Caco-2 (cell line): ENCODE measurements at regions not wholly inside any gene's neighbourhood (a gene's known extent, or its start where the extent isn't known, plus 50 kb on each side); places are given as distances from the start of the nearest gene placed in this dataset.

Source experiments
- BruUV-seq: library from RNA; stranded (reverse); fragments of 400-500 nt; replicated peaks from 2 replicates; lab custom pipeline; 2021; lab: Mats Ljungman, UMichigan
- CTCF ChIA-PET: fragments of 300-600 bp; sonication (Branson Sonifier 250); formaldehyde crosslinking; loops from one replicate; lab custom pipeline; 2022; ENCODE audit warnings: antibody characterized with exemption; lab: Charles Lee
- POLR2A ChIA-PET: fragments of 300-600 bp; sonication (Branson Sonifier 250); formaldehyde crosslinking; loops from one replicate; lab custom pipeline; 2022; ENCODE audit warnings: antibody characterized with exemption; lab: Charles Lee
- DNase-seq, 2 experiments: peaks; one replicate each; pipeline versions ENCODE4 v3.0.0 to v3.0.0-alpha.2; 2020 to 2022
- H3K27me3 ChIP-seq: replicated peaks from 2 replicates; pipeline ENCODE4 v1.6.0; 2011; ENCODE audit warnings: low read length; ENCODE audit not compliant: control insufficient read depth, insufficient read depth
- H3K36me3 ChIP-seq: 2 replicates; pipeline ENCODE4 v1.5.1; 2011; ENCODE audit warnings: low read length; ENCODE audit not compliant: control insufficient read depth, insufficient read depth
- H3K4me1 ChIP-seq: fragments of 250-450 bp; sonication (Bioruptor Pico); 2 replicates; pipeline ENCODE4 v1.5.1; 2020; ENCODE audit warnings: mild to moderate bottlenecking
- H3K4me3 ChIP-seq: 2 replicates; pipeline ENCODE4 v1.5.1; 2011; ENCODE audit warnings: low read depth, mild to moderate bottlenecking, control low read depth, low read length
- H3K9me3 ChIP-seq: fragments of 250-450 bp; sonication (Bioruptor Pico); 2 replicates; pipeline ENCODE4 v1.5.1; 2020; ENCODE audit warnings: mild to moderate bottlenecking, moderate library complexity
- H3K27ac Mint-ChIP-seq: one replicate; pipeline ENCODE4 v1.8.0; 2022; ENCODE audit warnings: mixed read lengths; ENCODE audit not compliant: unreplicated experiment
- H3K27me3 Mint-ChIP-seq: one replicate; pipeline ENCODE4 v1.8.0; 2022; ENCODE audit warnings: mixed read lengths; ENCODE audit not compliant: insufficient read depth, unreplicated experiment
- H3K36me3 Mint-ChIP-seq: one replicate; pipeline ENCODE4 v1.8.0; 2022; ENCODE audit warnings: mild to moderate bottlenecking, mixed read lengths; ENCODE audit not compliant: insufficient read depth, unreplicated experiment
- H3K4me1 Mint-ChIP-seq: one replicate; pipeline ENCODE4 v1.8.0; 2022; ENCODE audit warnings: low read depth, mixed read lengths; ENCODE audit not compliant: unreplicated experiment
- H3K4me3 Mint-ChIP-seq: one replicate; pipeline ENCODE4 v1.8.0; 2022; ENCODE audit warnings: mild to moderate bottlenecking, moderate library complexity, mixed read lengths; ENCODE audit not compliant: unreplicated experiment
- H3K9me3 Mint-ChIP-seq: one replicate; pipeline ENCODE4 v1.8.0; 2022; ENCODE audit warnings: mixed read lengths; ENCODE audit not compliant: unreplicated experiment
- CTCF ChIP-seq, 2 experiments: fragments of 200-600 bp in 1 of 2; IDR thresholded peaks; 1 replicate in 1 of 2; 2 replicates in 1 of 2; pipeline versions ENCODE4 v1.5.1 to v1.8.0; 2011 to 2022; ENCODE audit warnings: antibody characterized with exemption in 1 of 2, control low read depth in 1 of 2, inconsistent platforms in 1 of 2, low read depth in 1 of 2, low read length in 1 of 2, mild to moderate bottlenecking in 1 of 2, moderate library complexity in 1 of 2; ENCODE audit not compliant: insufficient read depth in 1 of 2, severe bottlenecking in 1 of 2, unreplicated experiment in 1 of 2
- intact Hi-C: fragments of 100-400 bp; cut with micrococcal nuclease; formaldehyde crosslinking; loops from one replicate; pipeline ENCODE4 v1.10.0; 2022; ENCODE audit not compliant: unreplicated experiment

DNA sequence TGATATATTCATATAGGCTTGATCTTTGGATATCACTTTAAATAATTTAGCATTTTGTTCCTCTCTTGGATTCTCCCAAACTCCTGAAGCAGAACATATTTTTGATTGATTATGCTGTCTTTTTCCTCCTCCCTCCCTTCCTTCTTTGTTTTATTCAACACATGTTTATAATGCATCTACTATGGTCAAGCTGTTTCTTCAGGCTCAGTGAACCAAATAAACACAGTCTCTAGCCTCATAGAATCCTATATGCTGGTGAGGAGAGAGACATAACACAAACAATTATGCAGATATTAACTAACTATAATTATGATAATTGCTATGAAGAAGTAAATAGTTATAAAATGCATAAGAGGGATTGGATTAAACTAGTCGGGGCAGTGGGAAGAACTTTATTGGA, 1023.6 kb upstream of the RAG2 start:
- no peaks in the 10 kb centered on the region for H3K9me3 ChIP-seq
- Mint-ChIP-seq H3K27me3 (no peaks in the 10 kb centered on the region), H3K9me3 (no peaks in the 10 kb centered on the region), H3K4me3 (no peak overlapping the region), H3K27ac (no peak overlapping the region), H3K4me1 (no peaks in the 10 kb centered on the region), H3K36me3 (no peaks in the 10 kb centered on the region)
- CTCF ChIA-PET, result no interaction called here
- no peaks in the 10 kb centered on the region for H3K36me3 ChIP-seq
- POLR2A ChIA-PET, result no interaction called here
- H3K4me3 ChIP-seq, result no peak overlapping the region
- intact Hi-C loops, result no loop called here
- H3K4me1 ChIP-seq, result no peaks in the 10 kb centered on the region
- BruUV-seq, result no TSS peak
- no peak for DNase-seq
- no peak for TF ChIP-seq CTCF (IDR thresholded peaks at IDR 0.05; ENCODE audit: insufficient read depth in 1 of 2, low read depth in 1 of 2, low read length in 1 of 2, severe bottlenecking in 1 of 2, unreplicated experiment in 1 of 2)
- H3K27me3 ChIP-seq, result no peaks in the 10 kb centered on the region

- intact Hi-C loops, result no loop called here
- Histone ChIP-seq H3K36me3 (no peaks in the 10 kb centered on the region), H3K27me3 (no peaks in the 10 kb centered on the region), H3K4me1 (no peaks in the 10 kb centered on the region), H3K9me3 (no peaks in the 10 kb centered on the region), H3K4me3 (no peak overlapping the region)
- Mint-ChIP-seq H3K9me3 (no peaks in the 10 kb centered on the region), H3K27me3 (no peaks in the 10 kb centered on the region), H3K27ac (no peak overlapping the region), H3K36me3 (no peaks in the 10 kb centered on the region), H3K4me1 (no peaks in the 10 kb centered on the region), H3K4me3 (no peak overlapping the region)
- ChIA-PET POLR2A (no interaction called here), CTCF (no interaction called here)
- DNase-seq, result no peak
- no TSS peak for BruUV-seq
- no peak for TF ChIP-seq CTCF (IDR thresholded peaks at IDR 0.05; ENCODE audit: insufficient read depth in 1 of 2, low read depth in 1 of 2, low read length in 1 of 2, severe bottlenecking in 1 of 2, unreplicated experiment in 1 of 2)
These were observed 1018.3 kb upstream of the RAG2 start for GRCh38 chr11:37616291-37616690.

DNA sequence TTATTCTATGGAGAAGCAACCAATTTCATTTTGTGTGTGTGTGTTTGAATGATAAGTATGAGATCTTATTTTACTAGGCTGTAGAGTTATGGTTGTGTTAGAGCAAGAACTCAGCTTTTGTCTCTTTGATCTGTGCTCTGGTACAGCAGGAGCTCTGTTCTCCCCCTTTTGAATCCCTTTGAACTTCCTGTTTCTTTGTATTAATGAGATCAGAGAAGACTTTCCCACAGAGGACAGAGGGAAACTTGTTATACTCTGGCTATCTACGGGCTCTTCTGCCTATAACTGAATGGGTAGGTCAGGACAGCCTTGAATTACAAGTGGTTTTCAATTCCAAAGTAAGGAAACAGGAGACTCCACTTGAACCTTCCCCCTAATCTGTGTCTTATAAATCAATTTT, 1015.0 kb upstream of the RAG2 start:
- CTCF ChIA-PET, result no interaction called here
- H3K4me3 Mint-ChIP-seq, result no peak overlapping the region

More for the DNA sequence above, 1015.0 kb upstream of the RAG2 start:
- no peaks in the 10 kb centered on the region for H3K27me3 Mint-ChIP-seq
- H3K4me1 ChIP-seq, result no peaks in the 10 kb centered on the region
- no peak overlapping the region for H3K4me3 ChIP-seq
- BruUV-seq, result no TSS peak
- no peaks in the 10 kb centered on the region for H3K4me1 Mint-ChIP-seq
- H3K27me3 ChIP-seq, result no peaks in the 10 kb centered on the region
- intact Hi-C loops, result no loop called here
- no peak for TF ChIP-seq CTCF (IDR thresholded peaks at IDR 0.05; ENCODE audit: insufficient read depth in 1 of 2, low read depth in 1 of 2, low read length in 1 of 2, severe bottlenecking in 1 of 2, unreplicated experiment in 1 of 2)
- H3K36me3 Mint-ChIP-seq, result no peaks in the 10 kb centered on the region
- H3K9me3 ChIP-seq, result no peaks in the 10 kb centered on the region
- H3K9me3 Mint-ChIP-seq, result no peaks in the 10 kb centered on the region
- no peak for DNase-seq
- H3K36me3 ChIP-seq, result no peaks in the 10 kb centered on the region
- no peak overlapping the region for H3K27ac Mint-ChIP-seq
- POLR2A ChIA-PET, result no interaction called here
